T-helper 1 cell (primary cell): ENCODE measurements at regions not wholly inside any gene's neighbourhood (a gene's known extent, or its start where the extent isn't known, plus 50 kb on each side); places are given as distances from the start of the nearest gene placed in this dataset.

Source experiments
- DNase-seq, 5 donors: peaks; one replicate each; pipeline ENCODE4 v3.0.0-alpha.2; 2012 to 2020

GRCh38 chr14:28652782-28653181, 113.8 kb upstream of the FOXG1 start:
- DNase-seq: no peak

- DNase-seq: no peak
Observed at GRCh38 chr14:28653521-28653920, 113.1 kb upstream of the FOXG1 start.

- no peak for DNase-seq
Observed at GRCh38 chr14:28656704-28657255, 109.8 kb upstream of the FOXG1 start.

- DNase-seq: no peak
Observed at GRCh38 chr14:28661171-28661772, 105.3 kb upstream of the FOXG1 start.

- DNase-seq: no peak
Observed at GRCh38 chr14:28666961-28667360, 99.6 kb upstream of the FOXG1 start.

- no peak for DNase-seq
Observed at GRCh38 chr14:28671425-28671824, 95.2 kb upstream of the FOXG1 start.

- DNase-seq: no peak
Observed at GRCh38 chr14:28673056-28673455, 93.5 kb upstream of the FOXG1 start.

GRCh38 chr14:28676479-28676878, 90.1 kb upstream of the FOXG1 start:
- DNase-seq: no peak

- no peak for DNase-seq
Observed at GRCh38 chr14:28677381-28677780, 89.2 kb upstream of the FOXG1 start.

- DNase-seq: no peak
Observed at GRCh38 chr14:28678887-28679286, 87.7 kb upstream of the FOXG1 start.

- DNase-seq: no peak
Observed at GRCh38 chr14:28681681-28682080, 84.9 kb upstream of the FOXG1 start.

GRCh38 chr14:28690029-28690692, 76.4 kb upstream of the FOXG1 start:
- no peak for DNase-seq

GRCh38 chr14:28695109-28695508, 71.5 kb upstream of the FOXG1 start:
- no peak for DNase-seq

- DNase-seq: no peak
Observed at GRCh38 chr14:28701733-28702132, 64.9 kb upstream of the FOXG1 start.

- DNase-seq: no peak
Observed at GRCh38 chr14:28703482-28703881, 63.1 kb upstream of the FOXG1 start.

GRCh38 chr14:28704153-28704552, 62.4 kb upstream of the FOXG1 start:
- no peak for DNase-seq

GRCh38 chr14:28707814-28708213, 58.8 kb upstream of the FOXG1 start:
- no peak for DNase-seq

- DNase-seq: no peak
Observed at GRCh38 chr14:28709571-28710305, 56.8 kb upstream of the FOXG1 start.
